BE2C (cell line): ENCODE measurements at regions not wholly inside any gene's neighbourhood (a gene's known extent, or its start where the extent isn't known, plus 50 kb on each side); places are given as distances from the start of the nearest gene placed in this dataset.

ENCODE experiments used
- DNase-seq: peaks from one replicate; pipeline ENCODE4 v3.0.0-alpha.2; 2020
- H3K27me3 ChIP-seq: fragments of 250-450 bp; sonication (Bioruptor Pico); 2 replicates; pipeline ENCODE4 v1.5.1; 2020; ENCODE audit warnings: mild to moderate bottlenecking
- H3K36me3 ChIP-seq: fragments of 250-450 bp; sonication (Bioruptor Pico); 2 replicates; pipeline ENCODE4 v1.5.1; 2020; ENCODE audit warnings: mild to moderate bottlenecking
- H3K4me1 ChIP-seq: fragments of 250-450 bp; sonication (Bioruptor Pico); 2 replicates; pipeline ENCODE4 v1.5.1; 2020
- H3K4me3 ChIP-seq: 2 replicates; pipeline ENCODE4 v1.5.1; 2011; ENCODE audit warnings: low read depth, low read length
- H3K9me3 ChIP-seq: fragments of 250-450 bp; sonication (Bioruptor Pico); 2 replicates; pipeline ENCODE4 v1.5.1; 2020
- CTCF ChIP-seq: IDR thresholded peaks from 2 replicates; pipeline ENCODE4 v1.5.1; 2012; ENCODE audit warnings: mild to moderate bottlenecking, low read depth, low read length

- Histone ChIP-seq H3K27me3 (no peaks in the 10 kb centered on the region), H3K36me3 (no peaks in the 10 kb centered on the region), H3K9me3 (no peaks in the 10 kb centered on the region), H3K4me1 (no peaks in the 10 kb centered on the region), H3K4me3 (no peak overlapping the region)
- DNase-seq, result no peak
- TF ChIP-seq CTCF, result no peak
Observed at GRCh38 chr15:39205081-39205480, 375.8 kb upstream of the THBS1 start.

GRCh38 chr15:39205506-39206371, 375.1 kb upstream of the THBS1 start:
- H3K4me1 ChIP-seq, result no peaks in the 10 kb centered on the region
- TF ChIP-seq CTCF, result no peak

GRCh38 chr15:39207532-39208115, 373.3 kb upstream of the THBS1 start:
- DNase-seq, result no peak
- H3K36me3 ChIP-seq, result no peaks in the 10 kb centered on the region
- H3K4me1 ChIP-seq, result no peaks in the 10 kb centered on the region
- H3K4me3 ChIP-seq, result no peak overlapping the region
- no peaks in the 10 kb centered on the region for H3K9me3 ChIP-seq
- H3K27me3 ChIP-seq, result no peaks in the 10 kb centered on the region
- TF ChIP-seq CTCF, result no peak

More at GRCh38 chr15:39205506-39206371, 375.1 kb upstream of the THBS1 start:
- DNase-seq, result no peak
- Histone ChIP-seq H3K4me3 (no peak overlapping the region), H3K9me3 (no peaks in the 10 kb centered on the region), H3K27me3 (no peaks in the 10 kb centered on the region), H3K36me3 (no peaks in the 10 kb centered on the region)

GRCh38 chr15:39208187-39208586, 372.7 kb upstream of the THBS1 start:
- Histone ChIP-seq H3K36me3 (no peaks in the 10 kb centered on the region), H3K9me3 (no peaks in the 10 kb centered on the region), H3K4me3 (no peak overlapping the region), H3K27me3 (no peaks in the 10 kb centered on the region), H3K4me1 (no peaks in the 10 kb centered on the region)
- no peak for DNase-seq
- no peak for TF ChIP-seq CTCF

- H3K4me3 ChIP-seq, result no peak overlapping the region
- no peak for DNase-seq
- TF ChIP-seq CTCF, result no peak
- no peaks in the 10 kb centered on the region for H3K9me3 ChIP-seq
- H3K27me3 ChIP-seq, result no peaks in the 10 kb centered on the region
- H3K4me1 ChIP-seq, result no peaks in the 10 kb centered on the region
- H3K36me3 ChIP-seq, result no peaks in the 10 kb centered on the region
Observed at GRCh38 chr15:39209548-39210211, 371.2 kb upstream of the THBS1 start.
